Activated CD8-positive, alpha-beta memory T cell treated with anti-CD3 and anti-CD28 coated beads, Interleukin-2, amount 10 ng/mL, durations not matched to agents 7 days and 5 days (primary cell): ENCODE measurements at regions not wholly inside any gene's neighbourhood (a gene's known extent, or its start where the extent isn't known, plus 50 kb on each side); places are given as distances from the start of the nearest gene placed in this dataset.
"Not testable (repeated sequence)": the region's sequence is repeated elsewhere in the genome, so short reads cannot be mapped to it uniquely, and the experiment has no call there.

Source experiments
- ATAC-seq: fragments of 150-1000 bp; cut with Tn5 transposase; one replicate; pipeline ENCODE4 v1.10.0; 2021; ENCODE audit warnings: moderate library complexity
- CTCF ChIA-PET: fragments of 350-600 bp; sonication (Branson Sonifier 250); formaldehyde crosslinking; loops from one replicate; lab custom pipeline; 2021; ENCODE audit warnings: antibody characterized with exemption; lab: Charles Lee
- DNase-seq: peaks from one replicate; pipeline ENCODE4 v3.0.0-alpha.2; 2020
- H3K27ac Mint-ChIP-seq: one replicate; pipeline ENCODE4 v1.8.0; 2021; ENCODE audit warnings: mild to moderate bottlenecking, mixed read lengths
- H3K27me3 Mint-ChIP-seq: one replicate; pipeline ENCODE4 v1.8.0; 2021; ENCODE audit warnings: mixed read lengths
- H3K36me3 Mint-ChIP-seq: one replicate; pipeline ENCODE4 v1.8.0; 2021; ENCODE audit warnings: mild to moderate bottlenecking, mixed read lengths
- H3K4me1 Mint-ChIP-seq: one replicate; pipeline ENCODE4 v1.8.0; 2021; ENCODE audit warnings: mixed read lengths
- H3K4me3 Mint-ChIP-seq: one replicate; pipeline ENCODE4 v1.8.0; 2021; ENCODE audit warnings: mild to moderate bottlenecking, moderate library complexity, mixed read lengths
- H3K9me3 Mint-ChIP-seq: one replicate; pipeline ENCODE4 v1.8.0; 2022; ENCODE audit warnings: low read depth, mixed read lengths

DNA sequence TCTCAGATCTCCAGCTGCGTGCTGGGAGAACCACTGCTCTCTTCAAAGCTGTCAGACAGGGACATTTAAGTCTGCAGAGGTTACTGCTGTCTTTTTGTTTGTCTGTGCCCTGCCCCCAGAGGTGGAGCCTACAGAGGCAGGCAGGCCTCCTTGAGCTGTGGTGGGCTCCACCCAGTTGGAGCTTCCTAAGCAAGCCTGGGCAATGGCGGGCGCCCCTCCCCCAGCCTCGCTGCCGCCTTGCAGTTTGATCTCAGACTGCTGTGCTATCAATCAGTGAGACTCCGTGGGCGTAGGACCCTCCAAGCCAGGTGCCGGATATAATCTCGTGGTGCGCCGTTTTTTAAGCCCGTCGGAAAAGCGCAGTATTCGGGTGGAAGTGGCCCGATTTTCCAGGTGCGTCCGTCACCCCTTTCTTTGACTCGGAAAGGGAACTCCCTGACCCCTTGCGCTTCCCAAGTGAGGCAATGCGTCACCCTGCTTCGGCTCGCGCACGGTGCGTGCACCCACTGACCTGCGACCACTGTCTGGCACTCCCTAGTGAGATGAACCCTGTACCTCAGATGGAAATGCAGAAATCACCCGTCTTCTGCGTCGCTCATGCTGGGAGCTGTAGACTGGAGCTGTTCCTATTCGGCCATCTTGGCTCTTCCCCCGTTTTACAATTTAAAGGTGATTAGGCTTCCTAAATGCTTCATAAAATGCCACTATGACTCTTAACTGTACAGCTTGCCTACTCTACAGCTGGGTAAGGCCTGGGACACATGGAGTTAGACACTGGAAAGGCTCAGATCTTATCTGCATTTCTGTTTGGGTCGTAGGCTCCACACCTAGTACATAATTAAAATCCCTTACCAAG lies 115.7 kb upstream of the PMCH start:
- H3K27me3 Mint-ChIP-seq: peaks cover 11% of the 10 kb centered on the region
- H3K9me3 Mint-ChIP-seq, H3K4me1 Mint-ChIP-seq, H3K4me3 Mint-ChIP-seq, DNase-seq, H3K27ac Mint-ChIP-seq, ATAC-seq, H3K36me3 Mint-ChIP-seq, CTCF ChIA-PET: not testable (repeated sequence)

DNA sequence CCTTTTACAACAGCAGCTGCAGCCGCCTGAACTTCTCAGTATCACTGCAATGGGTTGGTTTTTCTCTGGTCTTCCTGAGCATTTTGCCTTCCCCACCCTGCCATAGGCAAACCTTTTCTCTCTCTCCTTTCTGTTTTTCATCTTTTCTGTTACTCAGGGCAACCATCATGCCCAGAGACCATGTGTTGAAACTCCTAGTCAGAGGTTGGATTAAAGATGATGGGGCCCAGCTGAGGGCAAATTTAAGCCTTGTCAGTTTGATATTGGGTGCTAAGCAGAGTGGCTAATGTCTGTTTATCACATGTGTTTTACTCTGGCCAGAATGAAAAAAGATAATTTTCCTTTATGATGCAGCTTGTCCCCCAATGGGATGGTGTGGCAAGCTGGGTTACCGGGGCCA lies 107.9 kb upstream of the PMCH start:
- no peak for ATAC-seq
- no peaks in the 10 kb centered on the region for H3K27me3 Mint-ChIP-seq
- CTCF ChIA-PET: interaction anchor here (0.9 kb wide), 1 partner anchor 178 kb away, joined by 4 read pairs; no protein-coding TSS in a partner anchor

DNA sequence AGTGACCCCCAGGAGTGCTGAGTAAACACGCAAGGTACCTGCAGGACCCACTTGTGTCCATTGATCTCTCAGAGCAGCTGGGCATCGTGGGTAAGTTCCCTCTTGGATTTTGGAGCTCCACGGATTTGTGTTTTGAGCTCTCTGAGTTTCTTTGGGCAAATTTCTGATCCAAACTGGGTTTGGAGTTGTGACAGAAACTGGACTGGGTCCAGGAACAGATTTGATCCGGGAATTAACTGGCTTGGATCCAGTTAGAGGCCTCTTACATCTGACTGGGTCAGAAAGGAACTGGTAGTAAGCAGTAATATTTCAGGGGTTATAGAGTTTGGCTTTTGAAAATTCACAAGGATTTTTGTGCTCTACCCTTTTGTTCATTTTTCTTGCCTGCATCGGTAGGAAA lies 107.0 kb upstream of the PMCH start:
- H3K36me3 Mint-ChIP-seq, ATAC-seq, H3K27ac Mint-ChIP-seq, H3K9me3 Mint-ChIP-seq, CTCF ChIA-PET, H3K27me3 Mint-ChIP-seq, H3K4me3 Mint-ChIP-seq, DNase-seq: not testable (repeated sequence)
- peaks cover 15% of the 10 kb centered on the region for H3K4me1 Mint-ChIP-seq

More for the DNA sequence above, 107.9 kb upstream of the PMCH start:
- Mint-ChIP-seq H3K9me3 (no peaks in the 10 kb centered on the region), H3K27ac (no peak overlapping the region), H3K4me1 (peaks cover 15% of the 10 kb centered on the region), H3K4me3 (no peak overlapping the region), H3K36me3 (no peaks in the 10 kb centered on the region)
- DNase-seq: no peak

DNA sequence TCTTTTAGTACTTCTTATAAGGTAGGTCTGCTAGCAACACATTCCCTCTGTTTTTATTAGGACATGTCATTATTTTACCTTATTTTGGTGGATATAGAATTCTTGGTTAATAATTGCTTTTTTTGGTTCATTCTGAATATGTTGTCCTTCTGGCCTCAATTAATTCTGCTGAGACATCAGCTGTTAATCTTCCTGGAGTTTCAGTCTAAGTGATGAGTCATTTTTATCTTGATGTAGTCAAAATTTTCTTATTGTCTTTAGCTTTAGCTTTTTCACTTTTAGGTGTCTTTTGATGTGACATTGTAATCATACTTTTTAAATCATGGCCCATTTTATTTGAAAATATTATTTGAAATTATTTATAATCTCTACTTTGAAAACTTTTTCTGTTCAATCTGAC lies 104.9 kb upstream of the PMCH start:
- H3K27me3 Mint-ChIP-seq: peaks cover 13% of the 10 kb centered on the region
- H3K4me3 Mint-ChIP-seq: no peak overlapping the region
- peaks cover 15% of the 10 kb centered on the region for H3K4me1 Mint-ChIP-seq
- H3K27ac Mint-ChIP-seq: no peak overlapping the region
- CTCF ChIA-PET: interaction anchor here (0.5 to 2.2 kb wide), 2 partner anchors 182 to 1076 kb away, joined by 3 to 8 read pairs; no protein-coding TSS in a partner anchor
- no peaks in the 10 kb centered on the region for H3K36me3 Mint-ChIP-seq
- no peak for DNase-seq
- no peak for ATAC-seq
- no peaks in the 10 kb centered on the region for H3K9me3 Mint-ChIP-seq

DNA sequence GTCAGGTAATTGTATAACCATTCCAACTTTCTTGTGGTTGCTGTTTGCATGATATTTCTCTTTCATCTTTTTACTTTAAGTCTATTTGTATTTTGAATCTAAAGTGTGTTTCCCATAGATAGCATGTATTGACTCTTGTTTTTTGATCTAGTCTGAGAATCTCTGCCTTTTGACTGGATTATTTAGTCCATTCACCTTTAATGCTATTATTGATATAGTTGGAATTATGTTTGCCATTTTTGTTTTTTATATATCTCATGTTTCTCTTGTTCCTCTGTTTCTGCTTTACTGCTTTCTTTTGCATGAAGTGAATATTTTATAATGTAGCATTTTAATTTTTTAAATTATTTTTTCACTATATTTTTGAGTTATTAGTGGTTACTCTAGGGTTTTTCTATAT lies 103.9 kb upstream of the PMCH start:
- Mint-ChIP-seq H3K4me3 (no peak overlapping the region), H3K9me3 (no peaks in the 10 kb centered on the region), H3K4me1 (peaks cover 15% of the 10 kb centered on the region), H3K27ac (no peak overlapping the region), H3K27me3 (peaks cover 13% of the 10 kb centered on the region), H3K36me3 (no peaks in the 10 kb centered on the region)
- no peak for ATAC-seq
- CTCF ChIA-PET: interaction anchor here (1.0 to 2.6 kb wide), 6 partner anchors 10 to 438 kb away, joined by 3 to 20 read pairs (median 3); no protein-coding TSS in a partner anchor
- DNase-seq: no peak

DNA sequence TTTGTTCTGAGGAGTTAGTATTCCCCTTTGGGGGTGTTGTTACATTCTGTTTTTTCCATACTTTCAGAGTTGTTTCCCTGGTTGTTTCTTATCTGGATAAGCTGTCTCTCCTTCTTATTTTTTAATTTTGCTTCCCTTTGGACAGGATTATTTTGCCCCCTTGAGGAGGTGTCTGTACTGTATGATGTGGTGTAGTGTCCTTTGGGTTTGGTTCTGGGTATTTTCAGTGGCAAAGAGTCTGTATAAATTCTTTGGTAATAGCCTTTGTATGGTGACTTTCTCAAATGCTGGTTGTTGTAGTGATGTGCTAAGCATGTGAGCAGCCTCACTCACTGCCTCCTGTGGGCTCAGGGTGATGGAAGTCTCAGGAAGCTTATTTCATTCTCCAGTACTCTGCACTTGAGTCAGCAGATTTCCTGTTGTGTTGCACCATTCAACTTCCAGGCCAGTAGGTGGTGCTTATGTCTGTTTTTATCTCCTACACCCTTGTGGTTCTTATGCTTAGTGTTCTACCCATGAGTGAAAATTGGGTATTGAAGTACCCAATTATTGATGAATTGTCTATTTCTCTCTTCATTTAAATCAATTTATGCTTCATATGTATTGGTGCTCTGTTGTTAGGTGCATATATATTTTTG lies 103.3 kb upstream of the PMCH start:
- DNase-seq: peak; percentile 61
- Mint-ChIP-seq H3K27ac (no peak overlapping the region), H3K4me1 (peaks cover 15% of the 10 kb centered on the region), H3K4me3 (no peak overlapping the region), H3K36me3 (no peaks in the 10 kb centered on the region), H3K27me3 (peaks cover 13% of the 10 kb centered on the region), H3K9me3 (no peaks in the 10 kb centered on the region)
- CTCF ChIA-PET: interaction anchor here (1.0 to 2.6 kb wide), 7 partner anchors 9 to 510 kb away, joined by 3 to 20 read pairs (median 3); no protein-coding TSS in a partner anchor
- peak; percentile 98 for ATAC-seq

DNA sequence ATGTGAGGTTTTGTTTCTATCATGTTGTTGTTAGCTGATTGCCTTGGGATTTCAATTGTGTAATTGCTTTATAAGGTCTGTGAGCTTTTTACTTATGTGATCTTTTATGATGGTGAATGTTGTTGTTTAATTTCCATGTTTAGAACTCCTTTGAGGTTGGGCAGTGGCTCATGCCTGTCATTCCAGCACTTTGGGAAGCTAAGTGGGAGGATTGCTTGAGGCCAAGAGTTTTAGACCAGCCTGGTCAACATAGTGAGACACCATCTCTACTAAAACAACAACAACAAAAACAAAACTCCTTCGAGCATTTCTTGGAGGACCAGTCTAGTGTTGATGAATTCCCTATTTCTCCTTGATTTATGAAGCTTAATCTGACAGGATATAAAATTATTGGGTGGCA lies 102.1 kb upstream of the PMCH start:
- CTCF ChIA-PET: interaction anchor here (1.7 to 2.6 kb wide), 2 partner anchors 184 to 511 kb away, joined by 5 to 20 read pairs; no protein-coding TSS in a partner anchor
- no peak overlapping the region for H3K4me3 Mint-ChIP-seq
- H3K27me3 Mint-ChIP-seq: peaks cover 13% of the 10 kb centered on the region
- H3K9me3 Mint-ChIP-seq: no peaks in the 10 kb centered on the region
- peaks cover 15% of the 10 kb centered on the region for H3K4me1 Mint-ChIP-seq
- ATAC-seq (no peak), DNase-seq (no peak)
- no peak overlapping the region for H3K27ac Mint-ChIP-seq
- no peaks in the 10 kb centered on the region for H3K36me3 Mint-ChIP-seq

DNA sequence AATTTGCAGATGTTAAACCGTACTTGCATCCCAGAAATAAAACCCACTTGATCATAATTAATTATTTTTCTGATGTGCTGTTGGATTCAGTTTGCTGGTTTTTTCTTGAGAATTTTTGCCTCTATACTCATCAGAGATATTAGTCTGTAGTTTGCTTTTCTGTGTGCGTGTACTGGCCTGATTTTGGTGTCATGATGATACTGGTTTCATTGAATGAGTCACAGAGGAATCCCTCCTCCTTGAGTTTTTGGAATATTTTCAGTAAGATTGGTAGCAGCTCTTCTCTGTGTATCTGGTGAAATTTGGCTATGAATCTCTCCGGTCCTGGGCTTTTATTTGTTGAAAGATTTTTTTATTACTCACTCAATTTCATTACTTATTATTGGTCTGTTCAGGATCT lies 100.4 kb upstream of the PMCH start:
- no peaks in the 10 kb centered on the region for H3K9me3 Mint-ChIP-seq
- H3K27ac Mint-ChIP-seq: no peak overlapping the region
- DNase-seq (no peak), ATAC-seq (no peak)
- no peak overlapping the region for H3K4me3 Mint-ChIP-seq
- peaks cover 13% of the 10 kb centered on the region for H3K27me3 Mint-ChIP-seq
- CTCF ChIA-PET: no interaction called here
- H3K4me1 Mint-ChIP-seq: peaks cover 14% of the 10 kb centered on the region
- H3K36me3 Mint-ChIP-seq: no peaks in the 10 kb centered on the region

DNA sequence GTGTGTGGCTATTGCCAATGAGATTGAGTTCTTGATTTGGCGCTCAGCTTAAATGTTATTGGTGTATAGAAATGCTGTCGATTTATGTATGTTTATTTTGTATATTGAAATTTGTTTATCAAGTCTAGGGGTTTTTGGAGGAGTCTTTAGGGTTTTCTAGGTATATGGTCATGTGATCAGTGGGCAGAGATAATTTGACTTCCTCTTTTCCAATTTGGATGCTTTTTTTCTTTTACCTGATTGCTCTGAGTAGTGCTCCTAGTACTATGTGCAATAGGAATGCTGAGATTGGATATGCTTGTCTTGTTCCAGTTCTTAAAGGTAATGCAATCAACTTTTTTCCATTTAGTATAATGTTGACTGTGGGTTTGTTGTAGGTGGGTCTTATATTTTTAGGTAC lies 99.8 kb upstream of the PMCH start:
- CTCF ChIA-PET: no interaction called here
- H3K9me3 Mint-ChIP-seq: no peaks in the 10 kb centered on the region
- H3K4me1 Mint-ChIP-seq: peaks cover 9% of the 10 kb centered on the region
- H3K27ac Mint-ChIP-seq: no peak overlapping the region
- peaks cover 13% of the 10 kb centered on the region for H3K27me3 Mint-ChIP-seq
- no peak for DNase-seq
- ATAC-seq: no peak
- no peaks in the 10 kb centered on the region for H3K36me3 Mint-ChIP-seq
- no peak overlapping the region for H3K4me3 Mint-ChIP-seq

DNA sequence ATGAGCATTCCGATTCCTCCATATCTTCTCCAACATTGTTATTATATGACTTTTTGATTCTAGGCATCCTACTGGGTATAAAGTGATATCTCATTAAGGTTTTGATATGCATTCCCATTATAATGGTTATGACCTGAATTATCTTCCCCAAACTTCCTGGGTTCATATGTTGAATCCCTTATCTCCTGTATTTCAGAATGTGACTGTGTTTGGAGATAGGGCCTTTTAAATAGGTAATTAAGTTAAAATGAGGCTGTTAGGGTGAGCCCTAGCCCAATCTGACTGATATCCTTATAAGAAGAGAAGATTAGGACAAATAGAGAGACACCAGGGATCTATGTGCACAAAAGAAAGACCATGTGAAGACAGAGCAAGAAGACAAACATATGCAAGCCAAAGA lies 96.9 kb upstream of the PMCH start:
- Mint-ChIP-seq H3K9me3 (peaks cover 3% of the 10 kb centered on the region), H3K4me3 (no peak overlapping the region), H3K27ac (no peak overlapping the region), H3K4me1 (no peaks in the 10 kb centered on the region), H3K36me3 (no peaks in the 10 kb centered on the region), H3K27me3 (peaks cover 13% of the 10 kb centered on the region)
- DNase-seq: no peak
- CTCF ChIA-PET: no interaction called here
- ATAC-seq: no peak

DNA sequence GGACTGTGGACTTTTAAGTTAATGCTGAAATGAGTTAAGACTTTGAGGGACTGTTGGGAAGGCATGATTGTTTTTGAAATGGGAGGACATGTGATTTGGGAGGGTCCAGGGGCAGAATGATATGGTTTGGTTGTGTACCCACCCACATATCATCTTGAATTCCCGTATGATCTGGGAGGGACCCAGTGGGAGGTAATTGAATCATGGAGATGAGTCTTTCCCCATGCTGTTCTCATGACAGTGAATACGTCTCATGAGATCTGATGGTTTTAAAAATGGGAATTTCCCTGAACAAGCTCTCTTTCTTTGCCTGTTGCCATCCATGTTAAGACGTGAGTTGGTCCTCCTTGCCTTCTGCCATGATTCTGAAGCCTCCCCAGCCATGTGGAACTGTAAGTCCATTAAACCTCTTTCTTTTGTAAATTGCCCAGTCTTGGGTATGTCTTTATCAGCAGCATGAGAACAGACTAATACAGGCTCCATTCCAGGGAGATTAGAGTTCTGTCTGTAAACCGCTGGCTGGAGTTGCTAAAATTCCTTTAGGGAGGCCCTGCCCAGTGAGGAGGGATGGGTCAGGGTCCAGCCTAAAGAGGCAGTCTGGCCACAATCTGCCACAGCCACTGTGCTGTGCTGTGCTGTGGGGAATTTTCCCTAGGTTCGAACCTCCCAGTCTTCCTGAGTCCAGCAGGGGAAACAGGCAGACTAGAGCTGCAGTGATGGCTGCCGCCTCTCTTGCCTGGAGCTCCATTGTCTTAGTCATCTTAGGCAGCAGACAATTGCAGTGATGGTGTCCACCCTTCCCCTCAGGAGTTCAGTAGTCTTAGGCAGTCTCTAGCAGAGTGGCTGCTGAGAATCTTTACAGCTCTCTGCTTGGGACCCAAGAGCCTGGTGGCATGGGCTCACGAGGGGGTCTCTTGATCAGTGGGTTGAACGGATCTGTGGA lies 94.1 kb upstream of the PMCH start:
- H3K27me3 Mint-ChIP-seq, H3K36me3 Mint-ChIP-seq, DNase-seq, H3K27ac Mint-ChIP-seq, ATAC-seq, H3K4me3 Mint-ChIP-seq, H3K9me3 Mint-ChIP-seq, H3K4me1 Mint-ChIP-seq: not testable (repeated sequence)
- CTCF ChIA-PET: interaction anchor here (1.0 kb wide), 1 partner anchor 9 kb away, joined by 3 read pairs; no protein-coding TSS in a partner anchor

DNA sequence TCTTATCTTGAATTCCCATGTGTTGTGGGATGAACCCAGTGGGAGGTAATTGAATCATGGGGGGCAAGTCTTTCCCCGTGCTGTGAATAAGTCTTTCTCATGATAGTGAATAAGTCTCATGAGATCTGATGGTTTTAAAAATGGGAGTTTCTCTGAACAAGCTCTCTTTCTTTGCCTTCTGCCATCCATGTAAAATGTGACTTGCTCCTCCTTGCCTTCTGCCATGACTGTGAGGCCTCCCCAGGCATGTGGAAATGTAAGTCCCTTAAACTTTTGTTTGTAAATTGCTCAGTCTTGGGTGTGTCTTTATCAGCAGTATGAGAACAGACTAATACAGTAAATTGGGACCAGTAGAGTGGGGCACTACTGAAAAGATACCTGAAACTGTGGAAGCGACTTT lies 92.1 kb upstream of the PMCH start:
- H3K4me3 Mint-ChIP-seq, DNase-seq, H3K27ac Mint-ChIP-seq, H3K36me3 Mint-ChIP-seq, H3K4me1 Mint-ChIP-seq, CTCF ChIA-PET, H3K27me3 Mint-ChIP-seq, ATAC-seq, H3K9me3 Mint-ChIP-seq: not testable (repeated sequence)

DNA sequence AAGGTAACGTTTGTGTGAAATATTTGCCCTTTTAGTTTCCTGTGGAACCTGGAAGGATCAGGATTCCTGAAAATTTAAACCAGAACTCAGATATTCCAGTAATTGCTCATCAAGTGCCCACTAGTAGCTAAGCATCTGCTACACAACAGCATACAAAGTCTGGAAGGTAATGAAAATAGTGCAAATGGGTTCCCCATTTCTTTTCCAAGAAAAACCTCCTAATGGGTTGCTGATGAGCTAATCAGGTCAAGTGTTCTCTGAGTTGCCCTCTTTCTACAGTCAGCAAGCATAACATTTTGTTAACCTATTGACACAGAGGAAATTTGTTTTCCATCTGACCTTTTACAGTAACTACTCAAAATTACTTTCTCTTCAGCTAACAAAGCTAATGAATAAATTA lies 83.6 kb upstream of the PMCH start:
- Mint-ChIP-seq H3K9me3 (no peaks in the 10 kb centered on the region), H3K27ac (no peak overlapping the region), H3K4me1 (no peaks in the 10 kb centered on the region), H3K36me3 (no peaks in the 10 kb centered on the region), H3K4me3 (no peak overlapping the region), H3K27me3 (peaks cover 2% of the 10 kb centered on the region)
- ATAC-seq (no peak), DNase-seq (no peak)
- CTCF ChIA-PET: interaction anchor here (0.9 kb wide), 1 partner anchor 182 kb away, joined by 3 read pairs; no protein-coding TSS in a partner anchor
